Gastrocnemius medialis (tissue), 4 donors: ENCODE measurements at regions not wholly inside any gene's neighbourhood (a gene's known extent, or its start where the extent isn't known, plus 50 kb on each side); places are given as distances from the start of the nearest gene placed in this dataset.

Experiments
- CTCF ChIP-seq, 5 experiments: fragments of 450-650 bp in 3 of 5; fragments of 200-600 bp in 2 of 5; sonication (generic) in 2 of 5; IDR thresholded peaks in 4 of 5; conservative IDR thresholded peaks in 1 of 5; 1 replicate in 4 of 5; 2 replicates in 1 of 5; pipeline ENCODE4 v1.5.1; 2016 to 2019; ENCODE audit warnings: antibody characterized with exemption in 5 of 5, mild to moderate bottlenecking in 3 of 5, moderate library complexity in 3 of 5
- POLR2A ChIP-seq, 2 donors: fragments of 450-650 bp; IDR thresholded peaks; one replicate each; pipeline ENCODE4 v1.6.1; 2017; ENCODE audit warnings: antibody characterized with exemption in 2 of 2, mild to moderate bottlenecking in 2 of 2, moderate library complexity in 2 of 2

GRCh38 chr6:147973806-147974205 is 368.8 kb upstream of the SASH1 start:
- no peak for TF ChIP-seq POLR2A (IDR thresholded peaks at IDR 0.05)
- no peak for TF ChIP-seq CTCF (IDR thresholded peaks at IDR 0.05 in 4 of 5, conservative IDR thresholded peaks at IDR 0.05 in 1 of 5)
